Fibroblast of lung (primary cell): ENCODE measurements at regions not wholly inside any gene's neighbourhood (a gene's known extent, or its start where the extent isn't known, plus 50 kb on each side); places are given as distances from the start of the nearest gene placed in this dataset.

Experiments
- DNase-seq, 2 donors: peaks; one replicate each; pipeline versions ENCODE4 v3.0.0 to v3.0.0-alpha.2; 2010; ENCODE audit warnings: low read depth in 2 of 2
- H2AFZ ChIP-seq: 2 replicates; pipeline ENCODE4 v1.5.1; 2012; ENCODE audit warnings: low read length, control low read depth, inconsistent platforms
- H3K27ac ChIP-seq: 2 replicates; pipeline ENCODE4 v1.5.1; 2011; ENCODE audit warnings: low read length, control low read depth; ENCODE audit not compliant: insufficient read depth
- H3K27me3 ChIP-seq: 2 replicates; pipeline ENCODE4 v1.5.1; 2011; ENCODE audit warnings: mild to moderate bottlenecking, low read length; ENCODE audit not compliant: control insufficient read depth, insufficient read depth
- H3K36me3 ChIP-seq: 2 replicates; pipeline ENCODE4 v1.5.1; 2011; ENCODE audit warnings: low read length; ENCODE audit not compliant: control insufficient read depth, insufficient read depth
- H3K4me1 ChIP-seq: 2 replicates; pipeline ENCODE4 v1.5.1; 2011; ENCODE audit warnings: low read length; ENCODE audit not compliant: control insufficient read depth, insufficient read depth; ENCODE audit errors: extremely low read depth
- H3K4me2 ChIP-seq: 2 replicates; pipeline ENCODE4 v1.5.1; 2011; ENCODE audit warnings: low read length, control low read depth; ENCODE audit not compliant: insufficient read depth; ENCODE audit errors: extremely low read depth
- H3K4me3 ChIP-seq, 4 experiments: fragments of 200-600 bp in 1 of 4; sonication (generic) in 1 of 4; replicated peaks in 1 of 4; 2 replicates each; pipeline ENCODE4 v1.5.1; 2011 to 2016; ENCODE audit warnings: low read length in 4 of 4, low read depth in 3 of 4, mild to moderate bottlenecking in 3 of 4, control low read depth in 2 of 4, inconsistent platforms in 1 of 4, mixed read lengths in 1 of 4; ENCODE audit not compliant: insufficient read depth in 1 of 4; ENCODE audit errors: control extremely low read depth in 1 of 4
- H3K79me2 ChIP-seq: 2 replicates; pipeline ENCODE4 v1.5.1; 2012; ENCODE audit warnings: mild to moderate bottlenecking, low read length, inconsistent platforms; ENCODE audit not compliant: control insufficient read depth, insufficient read depth
- H3K9ac ChIP-seq: 2 replicates; pipeline ENCODE4 v1.5.1; 2011; ENCODE audit warnings: mild to moderate bottlenecking, low read length, control low read depth; ENCODE audit not compliant: insufficient read depth
- H3K9me3 ChIP-seq: 2 replicates; pipeline ENCODE4 v1.5.1; 2012; ENCODE audit warnings: low read depth, low read length; ENCODE audit not compliant: control insufficient read depth, insufficient read depth
- H4K20me1 ChIP-seq: 2 replicates; pipeline ENCODE4 v1.5.1; 2011; ENCODE audit warnings: low read length; ENCODE audit not compliant: control insufficient read depth, insufficient read depth; ENCODE audit errors: extremely low read depth
- EZH2 ChIP-seq: IDR thresholded peaks from 2 replicates; pipeline ENCODE4 v1.5.1; 2012; ENCODE audit warnings: low read length, control low read depth, mild to moderate bottlenecking; ENCODE audit errors: missing control alignments
- TF ChIP-seq, protein P1 (sequence below), 2 donors: IDR thresholded peaks in 1 of 2; conservative IDR thresholded peaks in 1 of 2; 1 replicate in 1 of 2; 2 replicates in 1 of 2; pipeline ENCODE4 v1.5.1; 2011 to 2012; ENCODE audit warnings: low read length in 2 of 2, control low read depth in 1 of 2, inconsistent platforms in 1 of 2, low read depth in 1 of 2, mild to moderate bottlenecking in 1 of 2

DNA sequence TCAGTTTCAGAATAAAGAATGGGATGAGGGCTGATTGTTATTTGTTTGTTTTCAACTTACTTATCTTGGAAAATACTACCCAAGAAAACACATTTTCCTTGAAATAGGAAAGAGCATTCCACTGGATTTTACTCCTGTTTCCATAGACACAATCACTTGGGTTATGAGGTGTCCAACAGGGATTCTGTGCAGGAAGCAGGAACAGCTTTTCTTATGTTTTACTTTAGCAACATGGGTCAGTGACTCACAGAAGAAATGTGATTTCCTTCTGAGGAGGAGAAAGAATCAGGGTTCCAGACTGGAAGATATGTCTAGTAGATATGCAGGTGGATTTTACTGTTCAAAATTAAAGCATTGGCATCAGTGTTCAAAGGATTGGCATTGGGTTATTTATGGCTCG lies 180.8 kb upstream of the GPC6 start:
- DNase-seq = peak in 1 of 2 donors; percentile 64
- no peaks in the 10 kb centered on the region for H3K36me3 ChIP-seq
- no peak overlapping the region for H3K4me3 ChIP-seq
- H3K4me2 ChIP-seq = no peak overlapping the region
- H2AFZ ChIP-seq = no peak overlapping the region
- TF ChIP-seq, protein P1, sequence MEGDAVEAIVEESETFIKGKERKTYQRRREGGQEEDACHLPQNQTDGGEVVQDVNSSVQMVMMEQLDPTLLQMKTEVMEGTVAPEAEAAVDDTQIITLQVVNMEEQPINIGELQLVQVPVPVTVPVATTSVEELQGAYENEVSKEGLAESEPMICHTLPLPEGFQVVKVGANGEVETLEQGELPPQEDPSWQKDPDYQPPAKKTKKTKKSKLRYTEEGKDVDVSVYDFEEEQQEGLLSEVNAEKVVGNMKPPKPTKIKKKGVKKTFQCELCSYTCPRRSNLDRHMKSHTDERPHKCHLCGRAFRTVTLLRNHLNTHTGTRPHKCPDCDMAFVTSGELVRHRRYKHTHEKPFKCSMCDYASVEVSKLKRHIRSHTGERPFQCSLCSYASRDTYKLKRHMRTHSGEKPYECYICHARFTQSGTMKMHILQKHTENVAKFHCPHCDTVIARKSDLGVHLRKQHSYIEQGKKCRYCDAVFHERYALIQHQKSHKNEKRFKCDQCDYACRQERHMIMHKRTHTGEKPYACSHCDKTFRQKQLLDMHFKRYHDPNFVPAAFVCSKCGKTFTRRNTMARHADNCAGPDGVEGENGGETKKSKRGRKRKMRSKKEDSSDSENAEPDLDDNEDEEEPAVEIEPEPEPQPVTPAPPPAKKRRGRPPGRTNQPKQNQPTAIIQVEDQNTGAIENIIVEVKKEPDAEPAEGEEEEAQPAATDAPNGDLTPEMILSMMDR (conservative IDR thresholded peaks at IDR 0.05 in 1 of 2, IDR thresholded peaks at IDR 0.05 in 1 of 2; ENCODE audit: low read depth in 1 of 2, low read length in 2 of 2) = no peak
- no peak for TF ChIP-seq EZH2
- H3K9ac ChIP-seq = no peak overlapping the region
- H3K9me3 ChIP-seq = no peaks in the 10 kb centered on the region
- H4K20me1 ChIP-seq = no peaks in the 10 kb centered on the region
- H3K27me3 ChIP-seq = no peaks in the 10 kb centered on the region
- H3K4me1 ChIP-seq = no peaks in the 10 kb centered on the region
- no peak overlapping the region for H3K27ac ChIP-seq
- H3K79me2 ChIP-seq = no peaks in the 10 kb centered on the region

DNA sequence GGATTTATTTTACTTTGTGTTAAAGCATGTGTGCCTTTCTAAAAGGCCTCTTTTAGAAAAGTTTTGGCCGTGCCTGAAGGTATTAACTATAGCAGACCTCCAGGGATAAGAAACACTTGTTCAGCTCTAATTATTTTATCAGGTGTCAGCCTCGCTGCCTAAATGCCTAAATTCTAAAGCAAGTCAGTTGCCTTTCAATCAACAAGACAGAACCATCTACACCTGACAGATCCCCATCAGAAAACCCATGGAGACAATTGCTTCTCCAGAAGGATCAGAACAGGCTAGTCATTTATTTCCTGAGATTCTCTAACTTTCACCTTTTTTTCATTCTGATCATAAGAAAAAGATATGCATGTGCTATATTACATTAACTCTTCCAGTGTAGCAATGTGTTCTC lies 171.4 kb upstream of the GPC6 start:
- Histone ChIP-seq H3K9me3 (no peaks in the 10 kb centered on the region), H3K4me3 (no peak overlapping the region), H2AFZ (no peak overlapping the region), H3K36me3 (no peaks in the 10 kb centered on the region), H3K4me2 (no peak overlapping the region), H3K4me1 (no peaks in the 10 kb centered on the region), H4K20me1 (no peaks in the 10 kb centered on the region), H3K27me3 (no peaks in the 10 kb centered on the region), H3K27ac (no peak overlapping the region), H3K9ac (no peak overlapping the region), H3K79me2 (no peaks in the 10 kb centered on the region)
- TF ChIP-seq, protein P1 (conservative IDR thresholded peaks at IDR 0.05 in 1 of 2, IDR thresholded peaks at IDR 0.05 in 1 of 2; ENCODE audit: low read depth in 1 of 2, low read length in 2 of 2) = no peak
- TF ChIP-seq EZH2 = no peak
- DNase-seq = no peak

DNA sequence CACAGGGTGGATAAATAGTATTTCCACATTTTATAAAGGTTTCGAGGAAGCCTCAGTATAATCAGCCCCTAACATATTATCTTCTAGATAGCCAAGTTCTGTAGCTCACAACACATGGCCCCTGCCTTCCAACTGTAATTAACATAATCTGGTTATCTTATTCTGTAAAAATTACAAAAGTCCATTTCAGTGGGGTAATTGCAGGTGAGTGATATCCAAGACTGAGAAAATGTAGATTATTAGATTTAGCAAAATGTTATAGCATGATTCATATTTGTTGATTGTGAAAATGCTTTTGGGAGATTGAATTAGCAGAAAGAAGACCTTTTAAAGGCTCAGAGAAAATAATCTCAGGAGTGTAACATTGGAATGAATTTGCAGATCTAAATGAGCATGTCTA lies 168.3 kb upstream of the GPC6 start:
- Histone ChIP-seq H2AFZ (no peak overlapping the region), H3K9me3 (no peaks in the 10 kb centered on the region), H4K20me1 (no peaks in the 10 kb centered on the region), H3K4me2 (no peak overlapping the region), H3K79me2 (no peaks in the 10 kb centered on the region), H3K27ac (no peak overlapping the region), H3K27me3 (no peaks in the 10 kb centered on the region), H3K4me3 (no peak overlapping the region), H3K36me3 (no peaks in the 10 kb centered on the region), H3K4me1 (no peaks in the 10 kb centered on the region), H3K9ac (no peak overlapping the region)
- no peak for DNase-seq
- TF ChIP-seq EZH2 = no peak
- TF ChIP-seq, protein P1 (conservative IDR thresholded peaks at IDR 0.05 in 1 of 2, IDR thresholded peaks at IDR 0.05 in 1 of 2; ENCODE audit: low read depth in 1 of 2, low read length in 2 of 2) = no peak
